HG02798 (cell line): ENCODE measurements at regions not wholly inside any gene's neighbourhood (a gene's known extent, or its start where the extent isn't known, plus 50 kb on each side); places are given as distances from the start of the nearest gene placed in this dataset.

ENCODE experiments used
- ATAC-seq: cut with Tn5 transposase; IDR thresholded peaks from one replicate; pipeline ENCODE4 v1.9.1; 2021; ENCODE audit warnings: mild to moderate bottlenecking; ENCODE audit not compliant: unreplicated experiment, poor library complexity

GRCh38 chr7:26100406-26101339, 51.3 kb upstream of the NFE2L3 start:
- no peak for ATAC-seq

GRCh38 chr7:26101361-26102151, 50.4 kb upstream of the NFE2L3 start:
- peak; percentile 54 for ATAC-seq

GRCh38 chr7:26102176-26102575, 49.8 kb upstream of the NFE2L3 start:
- ATAC-seq: no peak
